ACC112 (cell line): ENCODE measurements at regions not wholly inside any gene's neighbourhood (a gene's known extent, or its start where the extent isn't known, plus 50 kb on each side); places are given as distances from the start of the nearest gene placed in this dataset.

Experiments used
- H2AFZ ChIP-seq: fragments of 200-600 bp; sonication (generic); one replicate; pipeline ENCODE4 v1.6.0; 2017; ENCODE audit warnings: antibody characterized with exemption, low read length; ENCODE audit not compliant: unreplicated experiment
- H3K27ac ChIP-seq: fragments of 200-600 bp; sonication (generic); 2 replicates; pipeline ENCODE4 v1.5.1; 2014; ENCODE audit warnings: low read depth, mild to moderate bottlenecking, antibody characterized with exemption, low read length, moderate library complexity
- H3K27me3 ChIP-seq: fragments of 200-600 bp; sonication (generic); 2 replicates; pipeline ENCODE4 v1.6.1; 2014; ENCODE audit warnings: mild to moderate bottlenecking, antibody characterized with exemption, low read length, moderate library complexity, mixed read lengths; ENCODE audit not compliant: insufficient read depth
- H3K36me3 ChIP-seq: fragments of 200-600 bp; sonication (generic); 2 replicates; pipeline ENCODE4 v1.6.1; 2016; ENCODE audit warnings: mild to moderate bottlenecking, antibody characterized with exemption, low read length, moderate library complexity, mixed read lengths; ENCODE audit not compliant: insufficient read depth
- H3K4me1 ChIP-seq: fragments of 200-600 bp; sonication (generic); one replicate; pipeline ENCODE4 v1.6.1; 2016; ENCODE audit warnings: low read length, mixed read lengths; ENCODE audit not compliant: insufficient read depth, unreplicated experiment, control insufficient read depth
- H3K4me3 ChIP-seq: fragments of 200-600 bp; sonication (generic); 2 replicates; pipeline ENCODE4 v1.5.1; 2014; ENCODE audit warnings: mild to moderate bottlenecking, low read depth, low read length
- H3K79me2 ChIP-seq: fragments of 200-600 bp; sonication (generic); one replicate; pipeline ENCODE4 v1.6.0; 2016; ENCODE audit warnings: low read length; ENCODE audit not compliant: control insufficient read depth, unreplicated experiment, insufficient read depth

DNA sequence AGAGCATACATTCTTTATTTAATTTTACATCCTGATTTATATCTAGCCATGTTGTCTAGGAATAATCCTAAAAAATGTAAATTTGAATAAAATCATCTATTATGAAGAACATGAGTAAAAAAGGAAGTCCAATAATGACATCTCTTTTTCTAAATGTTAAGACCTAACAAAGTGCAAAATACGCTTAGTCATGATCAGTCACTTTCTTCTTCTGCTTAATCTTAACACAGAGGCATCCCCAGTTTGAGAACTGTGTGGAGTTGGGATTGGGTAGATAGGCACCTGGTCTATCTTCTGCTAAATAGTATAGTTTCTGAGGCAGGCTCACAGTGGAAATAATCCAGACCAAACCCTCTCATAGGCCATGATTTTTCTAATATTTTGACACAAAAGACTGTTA, 311.7 kb upstream of the LRRC7 start:
- H3K27ac ChIP-seq: no peak overlapping the region
- H3K4me3 ChIP-seq: no peak overlapping the region
- no peaks in the 10 kb centered on the region for H3K36me3 ChIP-seq
- no peaks in the 10 kb centered on the region for H3K79me2 ChIP-seq
- H2AFZ ChIP-seq: no peak overlapping the region
- H3K27me3 ChIP-seq: no peaks in the 10 kb centered on the region
- H3K4me1 ChIP-seq: no peaks in the 10 kb centered on the region

DNA sequence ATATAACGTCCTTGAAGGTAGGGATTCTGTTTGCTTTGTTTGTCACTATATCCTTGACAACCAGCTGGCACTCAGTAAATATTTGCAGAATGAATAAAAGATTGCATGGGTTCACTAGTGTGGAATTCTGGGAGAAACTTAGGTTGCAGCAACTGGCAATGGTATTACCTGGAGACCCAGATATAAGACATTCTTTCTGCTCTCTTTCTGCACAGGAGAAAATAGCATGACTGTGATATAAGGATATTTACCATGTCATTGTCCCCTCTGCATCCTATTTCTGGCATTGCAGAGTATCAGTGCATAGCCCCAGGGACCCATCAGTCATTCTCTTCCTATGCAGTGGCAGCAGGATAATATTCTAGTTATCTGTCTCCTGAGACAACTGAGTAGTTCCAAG, 308.9 kb upstream of the LRRC7 start:
- Histone ChIP-seq H2AFZ (no peak overlapping the region), H3K36me3 (no peaks in the 10 kb centered on the region), H3K4me1 (no peaks in the 10 kb centered on the region), H3K27ac (no peak overlapping the region), H3K4me3 (no peak overlapping the region), H3K27me3 (no peaks in the 10 kb centered on the region), H3K79me2 (no peaks in the 10 kb centered on the region)

DNA sequence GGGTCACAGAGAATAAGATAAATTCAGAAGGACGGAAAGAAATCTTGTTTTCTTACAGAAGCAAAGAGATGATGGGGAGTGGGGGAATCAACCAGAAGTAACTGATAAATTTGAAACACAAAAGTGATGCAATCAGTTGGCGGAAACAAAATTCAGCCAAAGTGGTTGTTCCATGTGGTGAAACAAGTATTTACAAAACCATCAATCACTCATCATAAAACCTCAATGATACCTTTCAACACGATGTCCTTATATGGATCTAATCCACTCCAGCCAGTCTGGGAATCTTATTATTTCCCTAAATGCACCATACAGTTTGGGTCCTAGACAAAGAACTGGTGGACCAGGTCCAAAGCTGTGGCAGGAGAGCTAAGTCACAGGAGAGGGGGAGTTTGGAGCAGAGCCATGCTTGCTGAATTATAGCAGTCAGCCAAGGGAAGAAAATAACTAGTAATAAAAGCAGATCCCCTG, 303.8 kb upstream of the LRRC7 start:
- H3K27ac ChIP-seq: no peak overlapping the region
- H3K4me3 ChIP-seq: no peak overlapping the region
- no peaks in the 10 kb centered on the region for H3K27me3 ChIP-seq
- no peak overlapping the region for H2AFZ ChIP-seq
- H3K36me3 ChIP-seq: no peaks in the 10 kb centered on the region
- no peaks in the 10 kb centered on the region for H3K79me2 ChIP-seq
- no peaks in the 10 kb centered on the region for H3K4me1 ChIP-seq

DNA sequence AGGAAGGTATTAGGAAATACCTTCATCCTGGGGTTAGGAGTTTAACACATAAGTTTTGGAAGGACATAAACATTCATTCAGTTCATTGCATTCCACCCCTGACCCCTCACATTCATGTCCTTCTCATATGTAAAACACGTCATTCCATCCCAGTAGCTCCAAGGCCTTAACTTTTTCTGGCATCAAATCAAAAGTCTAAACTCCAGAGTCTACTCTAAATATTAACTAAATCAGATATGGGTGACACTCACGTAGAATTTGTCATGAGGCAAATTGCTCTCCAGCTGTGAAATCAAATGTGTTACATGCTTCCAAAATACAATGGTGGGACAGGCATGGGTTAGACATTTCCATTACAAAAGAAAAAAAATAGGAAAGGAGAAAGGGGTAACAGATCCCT, 298.2 kb upstream of the LRRC7 start:
- H3K4me3 ChIP-seq: no peak overlapping the region
- H3K4me1 ChIP-seq: no peaks in the 10 kb centered on the region
- no peak overlapping the region for H3K27ac ChIP-seq

DNA sequence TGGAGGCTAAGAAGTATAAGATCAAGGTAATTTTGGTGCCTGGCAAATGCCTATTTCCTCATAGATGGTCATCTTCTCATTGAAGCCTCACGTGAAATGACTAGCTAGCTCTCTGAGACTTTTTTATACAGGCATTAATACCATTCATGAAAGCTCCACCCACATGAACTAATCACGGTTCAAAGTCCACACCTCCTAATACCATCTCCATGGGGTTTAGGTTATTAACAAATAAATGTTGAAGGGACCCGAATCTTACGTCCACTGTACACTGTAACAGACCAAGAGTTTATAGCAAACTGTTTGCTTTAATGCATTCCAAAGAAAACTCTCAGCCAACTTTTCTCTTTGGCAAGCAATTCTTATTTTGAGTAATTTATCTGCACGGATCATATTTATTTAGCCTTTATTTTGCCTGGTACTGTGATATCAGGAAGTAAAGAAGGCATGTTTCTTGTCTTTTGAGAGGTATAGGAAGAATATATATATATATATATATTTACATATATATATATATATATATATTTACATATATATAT, 296.1 kb upstream of the LRRC7 start:
- H3K4me3 ChIP-seq: no peak overlapping the region
- H3K27me3 ChIP-seq: no peaks in the 10 kb centered on the region
- no peaks in the 10 kb centered on the region for H3K4me1 ChIP-seq
- no peaks in the 10 kb centered on the region for H3K36me3 ChIP-seq
- no peaks in the 10 kb centered on the region for H3K79me2 ChIP-seq
- H2AFZ ChIP-seq: no peak overlapping the region
- no peak overlapping the region for H3K27ac ChIP-seq

More for the DNA sequence above, 298.2 kb upstream of the LRRC7 start:
- no peaks in the 10 kb centered on the region for H3K79me2 ChIP-seq
- H3K27me3 ChIP-seq: no peaks in the 10 kb centered on the region
- no peaks in the 10 kb centered on the region for H3K36me3 ChIP-seq
- no peak overlapping the region for H2AFZ ChIP-seq

DNA sequence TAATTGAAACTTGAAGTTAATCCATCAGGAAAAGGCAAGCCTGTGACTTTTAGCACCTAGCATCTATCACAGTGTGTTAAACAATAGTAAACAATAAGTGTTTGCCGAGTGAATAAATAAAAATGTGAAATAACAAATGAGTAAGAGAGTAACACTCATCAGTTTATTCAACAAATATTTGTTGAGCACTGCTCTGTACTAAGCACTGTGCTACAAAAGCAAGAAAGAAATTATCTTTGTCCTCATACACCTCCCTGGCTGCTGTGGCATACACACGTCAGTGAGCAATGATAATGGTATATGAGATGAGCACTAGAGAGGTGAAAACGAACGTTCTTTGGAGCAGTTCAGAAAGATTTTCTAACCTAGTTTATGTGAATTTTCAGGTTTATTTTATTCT, 295.0 kb upstream of the LRRC7 start:
- Histone ChIP-seq H3K27ac (no peak overlapping the region), H3K79me2 (no peaks in the 10 kb centered on the region), H3K36me3 (no peaks in the 10 kb centered on the region), H2AFZ (no peak overlapping the region), H3K27me3 (no peaks in the 10 kb centered on the region), H3K4me1 (no peaks in the 10 kb centered on the region), H3K4me3 (no peak overlapping the region)

DNA sequence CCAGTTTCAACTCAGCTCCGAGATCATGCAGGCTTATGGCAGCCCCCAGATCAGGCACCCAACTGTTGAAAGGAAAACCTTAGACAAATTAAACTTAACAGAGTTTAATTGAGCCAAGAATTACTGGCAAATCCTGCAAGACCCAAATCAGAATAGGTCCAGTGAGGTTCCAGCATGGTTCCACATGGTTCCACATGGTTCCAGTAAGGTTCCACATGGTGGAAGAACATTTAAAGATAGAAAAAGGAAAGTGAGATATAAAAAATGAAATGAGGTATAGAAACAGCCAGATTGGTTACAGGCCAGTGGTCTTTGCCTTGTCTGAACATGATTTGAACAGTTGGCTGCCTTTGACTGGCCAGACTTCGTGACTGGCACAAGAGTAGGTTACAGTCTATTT, 288.8 kb upstream of the LRRC7 start:
- no peaks in the 10 kb centered on the region for H3K36me3 ChIP-seq
- no peak overlapping the region for H2AFZ ChIP-seq
- no peaks in the 10 kb centered on the region for H3K4me1 ChIP-seq
- H3K27me3 ChIP-seq: no peaks in the 10 kb centered on the region
- no peaks in the 10 kb centered on the region for H3K79me2 ChIP-seq
- no peak overlapping the region for H3K4me3 ChIP-seq
- H3K27ac ChIP-seq: no peak overlapping the region

DNA sequence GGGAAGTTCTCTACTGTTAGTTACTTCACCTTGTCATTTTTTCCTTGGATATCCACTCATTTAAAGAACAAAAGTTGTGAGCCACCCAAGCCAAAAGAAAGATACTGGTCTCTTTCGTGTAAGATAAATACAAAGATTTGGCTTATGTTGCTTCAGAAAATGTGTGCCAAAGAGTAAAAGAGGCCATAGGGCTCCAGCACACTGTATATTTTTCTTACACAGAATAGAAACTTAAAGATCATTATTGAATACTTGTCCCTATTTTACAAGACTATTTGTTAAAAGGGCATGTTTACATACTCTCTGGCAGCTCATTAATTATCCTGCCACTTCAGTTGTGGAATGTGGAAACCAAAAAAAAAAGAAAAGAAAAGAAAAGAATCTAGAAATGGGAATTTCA, 284.2 kb upstream of the LRRC7 start:
- Histone ChIP-seq H3K79me2 (no peaks in the 10 kb centered on the region), H3K27ac (no peak overlapping the region), H2AFZ (no peak overlapping the region), H3K4me3 (no peak overlapping the region), H3K27me3 (no peaks in the 10 kb centered on the region), H3K36me3 (no peaks in the 10 kb centered on the region), H3K4me1 (no peaks in the 10 kb centered on the region)

DNA sequence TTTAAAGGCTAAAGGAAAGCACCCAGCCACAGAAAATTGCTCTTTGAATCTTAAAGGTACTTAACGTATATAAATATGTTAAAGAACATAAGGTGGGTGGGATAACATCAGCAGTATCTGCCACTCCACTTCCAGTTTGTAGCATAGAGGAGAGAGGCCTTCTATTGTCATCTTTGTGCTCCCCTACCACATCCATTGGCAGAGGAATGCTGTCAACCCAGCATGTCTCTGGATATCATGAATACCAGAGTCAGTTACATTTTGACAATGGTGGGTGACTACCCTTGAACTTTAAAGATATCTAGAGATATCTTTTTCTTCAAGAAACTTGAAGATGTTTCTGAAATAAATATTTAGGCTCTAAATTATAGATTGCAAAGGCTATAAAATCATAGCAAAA, 283.2 kb upstream of the LRRC7 start:
- H3K27me3 ChIP-seq: no peaks in the 10 kb centered on the region

DNA sequence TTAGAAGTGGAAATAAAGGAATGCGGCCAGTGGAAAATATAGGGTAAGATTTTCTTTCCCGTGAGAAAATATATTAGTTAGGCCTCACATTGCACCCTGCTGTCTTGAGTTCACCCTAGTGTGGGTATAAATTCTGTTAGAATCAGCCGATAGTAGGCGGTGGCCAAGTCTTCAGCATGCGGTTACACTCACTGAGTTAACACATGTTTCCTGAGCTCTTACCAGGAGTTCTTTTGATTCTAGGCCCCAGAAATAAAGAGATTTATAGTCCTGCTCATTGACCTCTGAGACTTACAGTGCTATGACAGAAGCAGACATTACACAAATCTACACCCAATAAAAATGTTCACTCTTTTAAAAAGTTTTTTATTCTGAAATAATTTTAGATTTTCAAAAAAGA, 279.3 kb upstream of the LRRC7 start:
- Histone ChIP-seq H3K27me3 (no peaks in the 10 kb centered on the region), H3K4me3 (no peak overlapping the region), H2AFZ (no peak overlapping the region), H3K36me3 (no peaks in the 10 kb centered on the region), H3K79me2 (no peaks in the 10 kb centered on the region), H3K27ac (no peak overlapping the region), H3K4me1 (no peaks in the 10 kb centered on the region)

More for the DNA sequence above, 283.2 kb upstream of the LRRC7 start:
- Histone ChIP-seq H3K4me1 (no peaks in the 10 kb centered on the region), H2AFZ (no peak overlapping the region), H3K36me3 (no peaks in the 10 kb centered on the region), H3K27ac (no peak overlapping the region), H3K4me3 (no peak overlapping the region), H3K79me2 (no peaks in the 10 kb centered on the region)

DNA sequence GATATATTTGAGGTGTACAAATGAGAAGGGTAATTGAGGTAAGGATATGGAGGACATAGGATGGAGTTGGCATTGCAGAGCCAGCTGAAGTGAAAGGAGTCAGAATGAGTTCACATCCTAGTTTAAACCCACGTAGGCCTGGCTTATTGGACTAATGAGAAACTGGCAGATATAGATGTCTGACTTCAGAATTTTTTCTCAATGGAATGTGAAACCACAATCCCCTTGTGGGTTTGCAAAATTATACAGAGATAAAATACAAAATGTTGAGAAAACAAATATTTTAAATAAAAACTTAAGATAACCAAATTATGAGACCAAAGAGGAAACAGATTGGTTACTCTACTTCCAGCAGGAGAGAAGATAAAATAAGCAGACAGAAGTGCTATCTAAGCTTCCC, 277.4 kb upstream of the LRRC7 start:
- no peaks in the 10 kb centered on the region for H3K79me2 ChIP-seq
- H3K27me3 ChIP-seq: no peaks in the 10 kb centered on the region
- H2AFZ ChIP-seq: no peak overlapping the region
- no peaks in the 10 kb centered on the region for H3K36me3 ChIP-seq
- no peaks in the 10 kb centered on the region for H3K4me1 ChIP-seq
- H3K4me3 ChIP-seq: no peak overlapping the region
- H3K27ac ChIP-seq: no peak overlapping the region
